Liver (tissue), 8 donors: ENCODE measurements at regions not wholly inside any gene's neighbourhood (a gene's known extent, or its start where the extent isn't known, plus 50 kb on each side); places are given as distances from the start of the nearest gene placed in this dataset.

Experiments
- DNase-seq: peaks from one replicate; pipeline ENCODE4 v3.0.0-alpha.2; 2017; ENCODE audit warnings: low spot score
- H3K27ac ChIP-seq, 2 donors: one replicate each; pipeline ENCODE4 v1.7.0; 2013; ENCODE audit warnings: inconsistent platforms in 2 of 2, low read length in 2 of 2, control low read depth in 1 of 2, low read depth in 1 of 2, mild to moderate bottlenecking in 1 of 2
- H3K27me3 ChIP-seq, 4 donors: one replicate each; pipeline versions ENCODE4 v1.6.1 to v1.7.0; 2013; ENCODE audit warnings: low read length in 3 of 4, inconsistent platforms in 1 of 4, mild to moderate bottlenecking in 1 of 4, moderate library complexity in 1 of 4; ENCODE audit not compliant: control insufficient read depth in 4 of 4, insufficient read depth in 4 of 4
- H3K36me3 ChIP-seq, 4 donors: one replicate each; pipeline versions ENCODE4 v1.6.1 to v1.7.0; 2013; ENCODE audit warnings: low read length in 3 of 4, mild to moderate bottlenecking in 3 of 4, low read depth in 1 of 4, moderate library complexity in 1 of 4; ENCODE audit not compliant: control insufficient read depth in 4 of 4, insufficient read depth in 3 of 4
- H3K4me1 ChIP-seq, 4 donors: one replicate each; pipeline versions ENCODE4 v1.6.1 to v1.7.0; 2013; ENCODE audit warnings: low read length in 3 of 4, mild to moderate bottlenecking in 3 of 4, moderate library complexity in 1 of 4; ENCODE audit not compliant: control insufficient read depth in 4 of 4, insufficient read depth in 4 of 4
- H3K4me3 ChIP-seq, 3 donors: one replicate each; pipeline versions ENCODE4 v1.6.1 to v1.7.0; 2013; ENCODE audit warnings: low read length in 3 of 3, control low read depth in 1 of 3, low read depth in 1 of 3, mild to moderate bottlenecking in 1 of 3
- H3K9ac ChIP-seq, 2 donors: one replicate each; pipeline ENCODE4 v1.7.0; 2013; ENCODE audit warnings: low read length in 2 of 2, mild to moderate bottlenecking in 2 of 2, moderate library complexity in 2 of 2, control low read depth in 1 of 2, low read depth in 1 of 2
- H3K9me3 ChIP-seq, 4 donors: one replicate each; pipeline versions ENCODE4 v1.6.1 to v1.7.0; 2013; ENCODE audit warnings: low read length in 3 of 4; ENCODE audit not compliant: control insufficient read depth in 4 of 4
- EGR1 ChIP-seq, 2 donors: IDR thresholded peaks; 2 replicates each; pipeline ENCODE4 v1.6.1; 2016 to 2018; ENCODE audit warnings: antibody characterized with exemption in 2 of 2, low read depth in 2 of 2
- FOXA1 ChIP-seq: IDR thresholded peaks from 2 replicates; pipeline ENCODE4 v1.6.1; 2016; ENCODE audit warnings: antibody characterized with exemption
- FOXA2 ChIP-seq: IDR thresholded peaks from 2 replicates; pipeline ENCODE4 v1.6.1; 2016; ENCODE audit warnings: antibody characterized with exemption
- GABPA ChIP-seq, 2 donors: IDR thresholded peaks in 1 of 2; conservative IDR thresholded peaks in 1 of 2; 2 replicates each; pipeline ENCODE4 v1.6.1; 2016; ENCODE audit warnings: antibody characterized with exemption in 2 of 2, mild to moderate bottlenecking in 1 of 2, moderate library complexity in 1 of 2
- HNF4A ChIP-seq, 2 donors: conservative IDR thresholded peaks; 2 replicates each; pipeline ENCODE4 v1.6.1; 2016; ENCODE audit warnings: antibody characterized with exemption in 2 of 2, mild to moderate bottlenecking in 2 of 2
- HNF4G ChIP-seq: IDR thresholded peaks from 2 replicates; pipeline ENCODE4 v1.6.1; 2016; ENCODE audit warnings: antibody characterized with exemption
- RAD21 ChIP-seq, 2 donors: IDR thresholded peaks; 2 replicates each; pipeline ENCODE4 v1.6.1; 2016; ENCODE audit warnings: antibody characterized with exemption in 2 of 2, mild to moderate bottlenecking in 2 of 2
- RXRA ChIP-seq, 2 donors: IDR thresholded peaks; 2 replicates each; pipeline ENCODE4 v1.6.1; 2017 to 2018; ENCODE audit warnings: antibody characterized with exemption in 2 of 2, mild to moderate bottlenecking in 1 of 2
- SP1 ChIP-seq: IDR thresholded peaks from 2 replicates; pipeline ENCODE4 v1.6.1; 2018; ENCODE audit warnings: antibody characterized with exemption, mild to moderate bottlenecking
- TAF1 ChIP-seq: conservative IDR thresholded peaks from 2 replicates; pipeline ENCODE4 v1.6.1; 2016; ENCODE audit warnings: antibody characterized with exemption, mild to moderate bottlenecking
- WGBS: extraction: QIAGEN DNeasy Blood & Tissue Kit; methylation state at CpG from one replicate; pipeline ENCODE4 v1.1.7; 2013; 5-methylcytosine and 5-hydroxymethylcytosine counted together
- TF ChIP-seq, protein P1 (sequence below): IDR thresholded peaks from 2 replicates; pipeline ENCODE4 v1.6.1; 2016; ENCODE audit warnings: antibody characterized with exemption
- TF ChIP-seq, protein P2 (sequence below): IDR thresholded peaks from 2 replicates; pipeline ENCODE4 v1.6.1; 2016; ENCODE audit warnings: antibody characterized with exemption
- TF ChIP-seq, protein P3 (sequence below): IDR thresholded peaks from 2 replicates; pipeline ENCODE4 v1.6.1; 2016; ENCODE audit warnings: antibody characterized with exemption
- TF ChIP-seq, protein P4 (sequence below): fragments of 150-350 bp; IDR thresholded peaks from 2 replicates; pipeline ENCODE4 v1.5.1; 2017; ENCODE audit warnings: improper control_type of control experiment, low read depth, low read length; ENCODE audit not compliant: missing input control
- donor health status: healthy.
- donor health status: healthy.
- donor health status: healthy.
- donor health status: healthy.
- donor health status: healthy.

DNA sequence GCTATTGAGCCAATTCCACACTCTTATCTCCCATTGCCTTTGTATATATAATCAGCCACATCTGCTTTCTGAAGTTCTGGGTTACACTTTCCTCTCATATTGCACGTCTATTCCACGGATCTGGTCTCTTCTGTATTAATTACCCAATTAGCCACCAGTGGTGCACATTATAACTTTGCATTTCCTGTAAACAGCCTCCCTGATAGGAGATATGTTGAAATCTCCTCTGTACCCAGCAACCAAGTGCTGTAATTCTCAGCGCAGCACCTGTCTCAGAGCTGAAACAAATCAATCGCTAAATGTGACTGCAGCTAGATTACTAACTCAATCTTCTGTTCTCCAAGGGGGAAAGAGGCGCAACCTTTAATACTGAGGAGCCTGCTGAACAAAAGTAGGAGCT, 326.4 kb downstream of the SLITRK2 start:
- 53% methylated on average over 5 of the region's 5 CpGs for WGBS
- no peak for DNase-seq
- Histone ChIP-seq H3K27me3 (no peaks in the 10 kb centered on the region), H3K27ac (no peak overlapping the region), H3K36me3 (no peaks in the 10 kb centered on the region), H3K9me3 (no peaks in the 10 kb centered on the region), H3K4me1 (no peaks in the 10 kb centered on the region), H3K4me3 (no peak overlapping the region), H3K9ac (no peak overlapping the region)
- TF ChIP-seq, protein P1, sequence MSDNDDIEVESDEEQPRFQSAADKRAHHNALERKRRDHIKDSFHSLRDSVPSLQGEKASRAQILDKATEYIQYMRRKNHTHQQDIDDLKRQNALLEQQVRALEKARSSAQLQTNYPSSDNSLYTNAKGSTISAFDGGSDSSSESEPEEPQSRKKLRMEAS: no peak
- TF ChIP-seq SP1: no peak
- no peak for TF ChIP-seq RAD21 (IDR thresholded peaks at IDR 0.05)
- TF ChIP-seq EGR1 (IDR thresholded peaks at IDR 0.05; ENCODE audit: low read depth in 2 of 2): no peak
- no peak for TF ChIP-seq FOXA2
- TF ChIP-seq TAF1: no peak
- TF ChIP-seq HNF4G: no peak
- TF ChIP-seq, protein P2, sequence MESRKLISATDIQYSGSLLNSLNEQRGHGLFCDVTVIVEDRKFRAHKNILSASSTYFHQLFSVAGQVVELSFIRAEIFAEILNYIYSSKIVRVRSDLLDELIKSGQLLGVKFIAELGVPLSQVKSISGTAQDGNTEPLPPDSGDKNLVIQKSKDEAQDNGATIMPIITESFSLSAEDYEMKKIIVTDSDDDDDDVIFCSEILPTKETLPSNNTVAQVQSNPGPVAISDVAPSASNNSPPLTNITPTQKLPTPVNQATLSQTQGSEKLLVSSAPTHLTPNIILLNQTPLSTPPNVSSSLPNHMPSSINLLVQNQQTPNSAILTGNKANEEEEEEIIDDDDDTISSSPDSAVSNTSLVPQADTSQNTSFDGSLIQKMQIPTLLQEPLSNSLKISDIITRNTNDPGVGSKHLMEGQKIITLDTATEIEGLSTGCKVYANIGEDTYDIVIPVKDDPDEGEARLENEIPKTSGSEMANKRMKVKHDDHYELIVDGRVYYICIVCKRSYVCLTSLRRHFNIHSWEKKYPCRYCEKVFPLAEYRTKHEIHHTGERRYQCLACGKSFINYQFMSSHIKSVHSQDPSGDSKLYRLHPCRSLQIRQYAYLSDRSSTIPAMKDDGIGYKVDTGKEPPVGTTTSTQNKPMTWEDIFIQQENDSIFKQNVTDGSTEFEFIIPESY: no peak
- no peak for TF ChIP-seq FOXA1
- no peak for TF ChIP-seq RXRA (IDR thresholded peaks at IDR 0.05)
- TF ChIP-seq, protein P3, sequence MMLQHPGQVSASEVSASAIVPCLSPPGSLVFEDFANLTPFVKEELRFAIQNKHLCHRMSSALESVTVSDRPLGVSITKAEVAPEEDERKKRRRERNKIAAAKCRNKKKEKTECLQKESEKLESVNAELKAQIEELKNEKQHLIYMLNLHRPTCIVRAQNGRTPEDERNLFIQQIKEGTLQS: no peak
- no peak for TF ChIP-seq GABPA (IDR thresholded peaks at IDR 0.05 in 1 of 2, conservative IDR thresholded peaks at IDR 0.05 in 1 of 2)

DNA sequence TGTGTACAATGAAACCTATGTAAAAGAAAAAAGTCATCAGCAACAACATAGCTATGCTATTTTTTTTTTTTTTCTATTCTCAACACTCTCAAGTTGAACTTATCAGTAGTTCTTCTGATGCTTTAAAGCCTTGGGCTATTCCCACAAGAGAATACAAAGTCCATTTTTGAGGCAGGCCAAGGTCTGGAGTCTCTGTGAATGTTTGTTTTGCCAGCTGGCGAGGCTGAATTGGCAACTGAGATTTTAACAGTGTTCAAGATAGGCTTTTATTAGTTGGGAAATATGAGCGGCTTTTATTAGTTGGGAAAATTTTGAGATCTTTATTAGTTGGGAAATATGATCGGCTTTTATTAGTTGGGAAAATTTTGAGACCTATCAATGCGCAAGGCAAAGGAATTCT, 336.6 kb downstream of the SLITRK2 start:
- Histone ChIP-seq H3K27ac (no peak overlapping the region), H3K27me3 (no peaks in the 10 kb centered on the region), H3K4me1 (peaks cover 0 to 5% (median 1%) of the 10 kb centered on the region in 4 donors), H3K36me3 (no peaks in the 10 kb centered on the region), H3K9ac (no peak overlapping the region), H3K4me3 (no peak overlapping the region), H3K9me3 (no peaks in the 10 kb centered on the region)
- TF ChIP-seq RXRA (IDR thresholded peaks at IDR 0.05) (peak in 1 of 2 donors; percentile 7), GABPA (IDR thresholded peaks at IDR 0.05 in 1 of 2, conservative IDR thresholded peaks at IDR 0.05 in 1 of 2) (no peak), HNF4A (conservative IDR thresholded peaks at IDR 0.05) (peak; percentile 72 to 79)
- no peak for DNase-seq
- 41% methylated on average over 4 of the region's 4 CpGs for WGBS

DNA sequence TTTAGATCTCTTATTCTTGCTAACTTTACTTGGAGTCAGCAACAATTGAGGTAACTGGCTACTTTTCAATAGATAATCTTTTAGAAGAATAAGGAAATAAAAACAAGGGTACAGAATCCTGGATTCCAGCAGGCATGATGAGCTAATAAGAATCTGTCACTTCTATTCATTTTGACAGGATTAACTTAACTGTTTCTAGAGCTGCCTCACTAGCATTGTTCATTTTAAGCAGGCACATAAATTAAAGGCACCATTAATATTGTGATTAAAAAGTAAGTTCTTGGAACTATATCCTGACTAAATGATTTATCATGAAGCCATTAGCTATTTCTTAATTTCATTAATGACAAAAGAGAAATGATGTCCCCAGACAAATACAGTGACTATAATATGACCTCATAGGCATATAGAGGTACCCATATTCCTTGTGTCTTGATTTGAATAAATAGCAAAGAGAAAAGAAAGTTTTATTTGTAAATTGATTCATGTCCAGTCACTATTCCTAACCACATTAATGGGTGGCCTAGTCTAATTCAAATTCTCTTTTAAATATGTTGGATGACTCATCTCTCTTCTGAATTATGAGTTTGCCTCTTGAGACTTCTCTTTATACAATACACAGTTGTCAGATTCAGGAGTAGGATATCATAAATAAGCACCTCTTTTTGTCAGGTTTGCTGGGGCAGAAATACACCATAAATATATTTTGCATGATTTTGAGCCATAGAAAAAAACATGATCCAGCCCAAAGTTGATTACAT, 343.0 kb downstream of the SLITRK2 start:
- Histone ChIP-seq H3K9me3 (no peaks in the 10 kb centered on the region), H3K36me3 (no peaks in the 10 kb centered on the region), H3K4me3 (no peak overlapping the region), H3K9ac (no peak overlapping the region), H3K27ac (no peak overlapping the region), H3K4me1 (no peaks in the 10 kb centered on the region), H3K27me3 (no peaks in the 10 kb centered on the region)
- no peak for DNase-seq
- TF ChIP-seq, protein P4, sequence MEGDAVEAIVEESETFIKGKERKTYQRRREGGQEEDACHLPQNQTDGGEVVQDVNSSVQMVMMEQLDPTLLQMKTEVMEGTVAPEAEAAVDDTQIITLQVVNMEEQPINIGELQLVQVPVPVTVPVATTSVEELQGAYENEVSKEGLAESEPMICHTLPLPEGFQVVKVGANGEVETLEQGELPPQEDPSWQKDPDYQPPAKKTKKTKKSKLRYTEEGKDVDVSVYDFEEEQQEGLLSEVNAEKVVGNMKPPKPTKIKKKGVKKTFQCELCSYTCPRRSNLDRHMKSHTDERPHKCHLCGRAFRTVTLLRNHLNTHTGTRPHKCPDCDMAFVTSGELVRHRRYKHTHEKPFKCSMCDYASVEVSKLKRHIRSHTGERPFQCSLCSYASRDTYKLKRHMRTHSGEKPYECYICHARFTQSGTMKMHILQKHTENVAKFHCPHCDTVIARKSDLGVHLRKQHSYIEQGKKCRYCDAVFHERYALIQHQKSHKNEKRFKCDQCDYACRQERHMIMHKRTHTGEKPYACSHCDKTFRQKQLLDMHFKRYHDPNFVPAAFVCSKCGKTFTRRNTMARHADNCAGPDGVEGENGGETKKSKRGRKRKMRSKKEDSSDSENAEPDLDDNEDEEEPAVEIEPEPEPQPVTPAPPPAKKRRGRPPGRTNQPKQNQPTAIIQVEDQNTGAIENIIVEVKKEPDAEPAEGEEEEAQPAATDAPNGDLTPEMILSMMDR: no peak
- TF ChIP-seq, protein P2: no peak
- TF ChIP-seq, protein P1: no peak
- TF ChIP-seq HNF4A (conservative IDR thresholded peaks at IDR 0.05) (no peak), HNF4G (no peak), SP1 (no peak), RAD21 (IDR thresholded peaks at IDR 0.05) (no peak)
